Fibroblast of the aortic adventitia (primary cell): ENCODE measurements at regions not wholly inside any gene's neighbourhood (a gene's known extent, or its start where the extent isn't known, plus 50 kb on each side); places are given as distances from the start of the nearest gene placed in this dataset.

Source experiments
- DNase-seq: peaks from one replicate; pipeline ENCODE4 v3.0.0-alpha.2; 2010; ENCODE audit warnings: low read depth
- H3K4me3 ChIP-seq: 2 replicates; pipeline ENCODE4 v1.5.1; 2011; ENCODE audit warnings: low read depth, mild to moderate bottlenecking, control low read depth, low read length, moderate library complexity
- TF ChIP-seq, protein P1 (sequence below): IDR thresholded peaks from 2 replicates; pipeline ENCODE4 v1.5.1; 2011; ENCODE audit warnings: mild to moderate bottlenecking, low read length, control low read depth, inconsistent platforms; ENCODE audit not compliant: insufficient read depth

DNA sequence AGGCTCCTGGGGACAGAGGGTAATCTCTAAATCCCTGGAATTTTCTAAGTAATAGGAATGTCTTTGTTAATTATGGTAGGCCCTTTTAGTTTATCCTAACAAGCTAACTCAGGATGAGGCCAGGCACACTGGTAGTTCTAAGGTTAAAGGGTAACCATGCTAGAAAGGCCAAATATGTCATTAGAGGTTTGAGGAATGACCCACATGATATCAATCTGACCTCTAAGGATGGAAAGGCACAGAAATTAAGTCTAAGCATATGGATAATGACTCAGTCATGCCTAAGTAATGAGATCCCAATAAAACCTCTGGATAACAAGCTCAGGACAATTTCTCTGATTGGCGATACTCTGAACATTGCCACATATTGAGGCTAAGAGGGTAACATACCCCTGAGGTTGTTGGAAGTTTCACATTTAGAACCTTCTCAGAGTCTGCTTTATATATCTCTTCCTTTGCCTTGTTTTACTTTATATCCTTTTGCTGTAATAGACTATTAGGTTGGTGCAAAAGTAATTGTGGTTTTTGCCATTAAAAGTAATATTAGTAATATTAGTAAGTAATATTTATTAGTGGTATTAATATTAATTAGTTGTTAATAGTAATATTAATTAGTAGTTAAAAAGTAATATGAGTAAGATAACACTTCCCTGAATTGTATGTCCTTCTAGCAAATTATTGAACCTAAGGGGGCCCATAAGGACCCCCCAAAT lies 806.3 kb upstream of the GCFC2 start:
- TF ChIP-seq, protein P1, sequence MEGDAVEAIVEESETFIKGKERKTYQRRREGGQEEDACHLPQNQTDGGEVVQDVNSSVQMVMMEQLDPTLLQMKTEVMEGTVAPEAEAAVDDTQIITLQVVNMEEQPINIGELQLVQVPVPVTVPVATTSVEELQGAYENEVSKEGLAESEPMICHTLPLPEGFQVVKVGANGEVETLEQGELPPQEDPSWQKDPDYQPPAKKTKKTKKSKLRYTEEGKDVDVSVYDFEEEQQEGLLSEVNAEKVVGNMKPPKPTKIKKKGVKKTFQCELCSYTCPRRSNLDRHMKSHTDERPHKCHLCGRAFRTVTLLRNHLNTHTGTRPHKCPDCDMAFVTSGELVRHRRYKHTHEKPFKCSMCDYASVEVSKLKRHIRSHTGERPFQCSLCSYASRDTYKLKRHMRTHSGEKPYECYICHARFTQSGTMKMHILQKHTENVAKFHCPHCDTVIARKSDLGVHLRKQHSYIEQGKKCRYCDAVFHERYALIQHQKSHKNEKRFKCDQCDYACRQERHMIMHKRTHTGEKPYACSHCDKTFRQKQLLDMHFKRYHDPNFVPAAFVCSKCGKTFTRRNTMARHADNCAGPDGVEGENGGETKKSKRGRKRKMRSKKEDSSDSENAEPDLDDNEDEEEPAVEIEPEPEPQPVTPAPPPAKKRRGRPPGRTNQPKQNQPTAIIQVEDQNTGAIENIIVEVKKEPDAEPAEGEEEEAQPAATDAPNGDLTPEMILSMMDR = no peak
- H3K4me3 ChIP-seq = no peak overlapping the region
- no peak for DNase-seq

DNA sequence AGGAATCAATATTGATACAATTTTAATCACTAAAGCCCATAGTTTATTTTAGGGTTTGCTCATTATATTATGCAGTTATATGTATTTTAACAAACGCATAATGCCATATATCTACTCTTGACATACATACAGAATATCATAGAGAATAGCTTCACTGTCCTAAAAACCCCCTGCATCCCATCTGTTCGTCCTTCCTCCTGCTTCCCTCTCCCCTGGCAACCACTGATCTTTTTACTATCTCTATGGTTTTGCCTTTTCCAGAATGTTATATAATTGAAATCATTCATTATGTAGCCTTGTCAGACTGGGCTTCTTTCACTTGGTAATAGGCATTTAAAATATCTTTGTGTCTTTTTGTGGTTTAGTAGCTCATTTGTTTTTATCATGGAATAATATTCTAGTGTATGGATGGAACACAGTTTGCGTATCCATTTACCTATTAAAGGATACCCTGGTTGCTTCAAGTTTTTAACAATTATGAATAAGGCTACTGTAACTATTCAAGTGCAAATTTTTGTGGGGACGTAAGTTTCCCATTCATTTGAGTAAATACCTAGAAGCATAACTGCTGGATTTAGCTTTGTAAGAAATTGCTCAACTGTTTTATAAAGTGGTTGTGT lies 801.6 kb upstream of the GCFC2 start:
- no peak for DNase-seq
- TF ChIP-seq, protein P1 = no peak
- no peak overlapping the region for H3K4me3 ChIP-seq

DNA sequence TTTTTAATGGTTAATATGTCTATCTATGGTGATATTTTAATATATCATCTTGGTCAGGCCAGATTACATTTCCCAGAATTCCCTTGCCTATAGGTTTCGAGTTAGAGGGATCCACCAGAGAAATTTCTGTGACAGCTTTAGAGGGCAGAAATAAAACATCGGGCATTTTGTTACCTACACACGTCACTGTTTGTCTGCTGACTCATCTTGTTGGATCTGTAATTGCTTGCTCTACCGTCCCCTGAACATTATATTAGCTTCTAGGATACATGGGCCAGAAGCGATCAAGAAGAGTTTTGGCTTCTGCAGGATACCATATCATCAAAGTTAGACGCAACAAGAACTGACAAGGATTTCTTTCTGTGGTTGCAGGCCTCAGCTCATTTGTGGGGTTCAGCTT lies 795.8 kb upstream of the GCFC2 start:
- DNase-seq = no peak
- TF ChIP-seq, protein P1 = no peak
- no peak overlapping the region for H3K4me3 ChIP-seq

DNA sequence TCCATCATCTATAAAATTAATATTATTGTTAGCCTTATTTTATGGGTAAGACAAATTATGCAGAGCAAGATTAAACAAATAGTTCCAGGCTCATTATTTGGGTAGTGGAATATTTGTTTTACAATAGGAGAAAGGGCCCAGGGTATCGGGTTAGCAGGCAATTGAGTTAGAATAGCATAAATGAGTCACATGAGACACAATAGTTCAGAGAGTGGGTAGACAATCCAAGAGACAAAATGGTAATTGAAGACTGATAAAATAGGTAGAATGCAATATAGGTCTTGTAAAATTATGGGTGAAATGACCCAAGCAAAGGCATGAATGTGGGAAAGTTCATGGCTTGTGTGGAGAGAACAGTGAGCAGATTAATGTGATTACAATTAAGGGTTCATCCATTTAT lies 790.9 kb upstream of the GCFC2 start:
- TF ChIP-seq, protein P1 = no peak

DNA sequence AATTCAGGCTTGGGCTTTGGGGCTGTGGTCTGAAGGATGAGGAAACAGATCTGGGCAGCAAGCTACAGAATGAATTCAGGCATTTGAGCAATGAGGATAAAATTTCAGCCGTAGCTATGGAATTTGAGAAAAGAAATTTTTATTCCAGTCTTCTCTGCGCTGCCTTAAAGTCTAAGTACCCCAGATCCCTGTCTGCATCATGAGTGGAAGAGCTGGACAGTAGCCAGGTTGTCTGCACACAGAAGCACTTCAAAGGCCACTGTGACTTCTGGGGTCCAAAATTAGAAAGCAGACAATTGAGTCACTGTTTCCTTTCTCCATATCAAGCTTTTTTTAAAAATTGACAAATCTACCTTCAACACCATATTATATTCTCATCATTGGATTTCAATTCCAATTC lies 787.6 kb upstream of the GCFC2 start:
- DNase-seq = no peak
- H3K4me3 ChIP-seq = no peak overlapping the region
- TF ChIP-seq, protein P1 = no peak

More for the DNA sequence above, 790.9 kb upstream of the GCFC2 start:
- H3K4me3 ChIP-seq = no peak overlapping the region
- no peak for DNase-seq

DNA sequence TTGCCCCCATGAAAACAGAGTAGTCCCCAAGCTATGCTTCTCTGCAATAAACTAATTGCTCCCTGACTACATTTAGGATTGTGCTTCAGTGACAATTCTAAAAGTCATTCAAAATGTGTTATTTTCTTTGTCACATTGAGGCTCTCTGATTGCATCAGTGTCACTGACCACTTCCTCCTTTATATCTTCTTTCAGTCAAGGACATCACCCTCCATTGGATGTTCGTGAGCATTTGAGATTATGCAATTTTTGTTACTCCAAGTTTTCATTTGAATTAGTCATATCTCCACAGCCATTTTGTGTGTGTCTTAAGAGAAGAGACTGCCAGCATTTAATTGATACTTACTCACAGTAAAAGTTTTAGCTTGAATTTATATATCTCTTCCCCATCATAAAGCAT lies 780.8 kb upstream of the GCFC2 start:
- no peak for DNase-seq
- TF ChIP-seq, protein P1 = no peak
- H3K4me3 ChIP-seq = no peak overlapping the region
